Mesodermal cell (in vitro differentiated cells): ENCODE measurements at regions not wholly inside any gene's neighbourhood (a gene's known extent, or its start where the extent isn't known, plus 50 kb on each side); places are given as distances from the start of the nearest gene placed in this dataset.

Source experiments
- H3K27ac ChIP-seq: 2 replicates; pipeline ENCODE4 v1.7.0; 2013; ENCODE audit warnings: mild to moderate bottlenecking, low read depth, low read length, moderate library complexity; ENCODE audit not compliant: severe bottlenecking
- H3K36me3 ChIP-seq: 2 replicates; pipeline ENCODE4 v1.7.1; 2013; ENCODE audit warnings: mild to moderate bottlenecking, low read length, moderate library complexity; ENCODE audit not compliant: control insufficient read depth, insufficient read depth
- H3K4me1 ChIP-seq: one replicate; pipeline ENCODE4 v1.7.1; 2013; ENCODE audit warnings: mild to moderate bottlenecking, low read length; ENCODE audit not compliant: insufficient read depth, control insufficient read depth, poor library complexity, severe bottlenecking
- H3K4me3 ChIP-seq: 2 replicates; pipeline ENCODE4 v1.7.0; 2013; ENCODE audit warnings: low read length, control low read depth, mild to moderate bottlenecking; ENCODE audit not compliant: insufficient read depth, poor library complexity, severe bottlenecking; ENCODE audit errors: extremely low read depth
- H3K9me3 ChIP-seq: 2 replicates; pipeline ENCODE4 v1.7.1; 2013; ENCODE audit warnings: mild to moderate bottlenecking, low read length, moderate library complexity; ENCODE audit not compliant: control insufficient read depth
- WGBS, 2 experiments: methylation state at CpG; one replicate each; pipeline ENCODE4 v1.1.5; 2013; ENCODE audit warnings: missing lambda C conversion rate in 2 of 2; ENCODE audit not compliant: insufficient coverage in 2 of 2; 5-methylcytosine and 5-hydroxymethylcytosine counted together

DNA sequence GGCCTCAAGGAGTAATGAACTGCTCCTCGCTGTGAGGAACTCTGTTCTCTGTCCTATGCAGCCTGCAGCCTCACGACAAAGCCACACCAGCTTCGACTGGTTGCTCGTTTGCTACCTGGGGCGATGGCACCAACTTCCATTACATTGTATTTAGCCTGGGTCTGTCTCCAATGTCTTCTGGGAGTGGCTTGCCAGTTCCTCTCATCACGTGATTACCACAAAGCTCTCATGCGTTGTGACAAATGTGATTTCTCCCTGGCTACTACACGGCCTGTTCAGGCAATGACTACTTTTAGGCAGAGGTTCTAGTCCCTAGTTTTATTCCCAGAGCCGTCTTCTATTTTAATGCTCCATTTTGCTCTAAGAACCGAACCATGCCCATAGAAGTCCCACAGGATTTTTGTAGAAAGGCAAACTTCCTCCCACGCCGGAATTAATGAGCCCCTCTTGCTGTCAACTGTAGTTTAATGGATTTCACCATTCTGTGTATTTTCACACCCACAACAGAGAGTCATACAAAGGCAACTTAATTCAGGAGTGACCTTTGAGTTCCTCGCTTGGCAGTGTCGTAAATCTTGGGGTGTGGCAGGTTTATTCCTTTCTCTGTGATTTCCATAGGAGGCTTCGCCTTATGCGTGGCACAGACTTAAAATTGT, 351.9 kb downstream of the EFNB2 start:
- H3K4me3 ChIP-seq, result no peak overlapping the region
- WGBS, 2 experiments, result 87 to 95% methylated on average over 11 to 13 of the region's 16 CpGs
- no peak overlapping the region for H3K27ac ChIP-seq

DNA sequence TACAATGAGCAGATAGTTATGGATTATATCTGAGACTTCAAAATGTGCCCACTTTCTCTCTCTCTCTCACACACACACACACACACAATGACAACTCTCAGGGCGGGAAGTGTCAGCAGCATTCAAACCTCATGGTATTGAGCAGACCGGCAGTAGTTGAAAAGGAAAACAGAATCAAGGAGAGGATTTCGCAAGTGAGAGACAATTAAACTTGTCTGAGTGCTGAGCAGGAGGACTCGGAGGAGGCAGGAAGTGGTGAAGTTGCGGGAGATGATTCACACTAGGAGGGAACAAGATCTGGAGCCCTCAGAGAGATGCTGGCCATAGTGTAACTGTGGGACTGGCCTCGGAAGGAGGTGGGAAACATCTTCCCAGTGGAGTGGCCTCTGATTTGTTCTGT, 353.1 kb downstream of the EFNB2 start:
- Histone ChIP-seq H3K36me3 (no peaks in the 10 kb centered on the region), H3K27ac (no peak overlapping the region), H3K9me3 (peaks cover 3% of the 10 kb centered on the region), H3K4me3 (no peak overlapping the region), H3K4me1 (no peaks in the 10 kb centered on the region)
- WGBS, 2 experiments, result 66 to 79% methylated on average over 4 to 5 of the region's 6 CpGs

More for the DNA sequence above, 351.9 kb downstream of the EFNB2 start:
- peaks cover 3% of the 10 kb centered on the region for H3K9me3 ChIP-seq
- H3K36me3 ChIP-seq, result no peaks in the 10 kb centered on the region
- H3K4me1 ChIP-seq, result no peaks in the 10 kb centered on the region

DNA sequence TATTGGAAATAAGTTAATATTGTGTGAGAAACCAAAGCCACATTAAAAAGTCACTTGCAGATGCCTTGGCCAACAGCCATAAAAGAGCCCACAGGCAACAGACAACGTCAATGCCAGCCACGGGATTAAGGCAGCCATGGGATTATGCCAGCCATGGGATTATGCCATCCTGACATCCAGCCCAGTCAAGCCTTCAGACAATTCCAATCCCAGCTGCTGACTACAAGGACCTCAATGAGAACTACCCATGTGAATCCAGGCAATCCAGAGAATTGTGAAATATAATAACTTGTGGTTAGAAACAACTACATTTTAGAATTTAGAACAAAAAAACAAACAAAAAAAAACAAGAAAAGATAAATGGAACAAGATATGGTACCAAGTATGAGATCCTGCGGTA, 356.6 kb downstream of the EFNB2 start:
- WGBS, 2 experiments, result 97 to 100% methylated on average over 3 of the region's 3 CpGs
- H3K4me1 ChIP-seq, result no peaks in the 10 kb centered on the region
- no peak overlapping the region for H3K27ac ChIP-seq
- no peak overlapping the region for H3K4me3 ChIP-seq
- no peaks in the 10 kb centered on the region for H3K9me3 ChIP-seq
- H3K36me3 ChIP-seq, result no peaks in the 10 kb centered on the region

DNA sequence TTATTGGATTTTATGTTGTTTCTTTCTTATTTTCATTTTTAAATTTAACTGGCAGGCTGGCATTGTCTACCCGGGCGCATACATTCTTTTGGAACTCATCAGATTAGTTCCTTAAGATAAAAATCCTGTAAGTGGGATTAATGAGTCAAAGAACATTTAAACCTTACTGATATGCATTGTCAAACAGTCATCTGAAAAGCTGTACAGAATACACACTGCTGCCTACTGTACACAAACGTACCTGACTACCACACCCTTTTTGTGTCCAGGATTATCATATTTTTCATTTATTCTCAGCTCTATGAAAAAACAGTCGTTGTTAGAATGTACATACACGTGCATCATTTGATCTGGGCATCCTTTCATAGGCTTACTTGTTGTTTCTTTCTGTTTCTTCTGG, 358.3 kb downstream of the EFNB2 start:
- Histone ChIP-seq H3K9me3 (no peaks in the 10 kb centered on the region), H3K36me3 (no peaks in the 10 kb centered on the region), H3K27ac (no peak overlapping the region), H3K4me1 (peaks cover 4% of the 10 kb centered on the region), H3K4me3 (no peak overlapping the region)
- WGBS, 2 experiments, result 82 to 84% methylated on average over 1 of the region's 5 CpGs

DNA sequence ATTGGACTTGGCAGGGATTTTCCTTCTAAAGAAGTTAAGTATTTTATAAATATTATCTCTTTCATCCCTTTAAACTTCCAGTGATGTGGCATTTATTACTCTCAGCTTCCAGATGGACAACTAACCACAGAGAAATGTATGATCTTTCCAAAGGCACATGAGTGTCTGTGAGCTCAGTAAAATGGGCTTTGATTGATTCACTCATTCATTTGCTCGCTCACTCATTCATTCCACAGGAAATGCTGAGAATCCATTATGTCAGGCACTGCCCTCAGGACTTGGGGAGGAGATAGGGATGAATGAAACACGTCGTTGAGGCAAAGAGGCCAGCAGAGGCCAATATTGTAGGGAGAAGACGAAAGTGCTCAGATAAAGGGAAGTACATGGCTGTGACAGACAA, 359.3 kb downstream of the EFNB2 start:
- no peak overlapping the region for H3K4me3 ChIP-seq
- H3K27ac ChIP-seq, result no peak overlapping the region
- 63 to 80% methylated on average over 2 to 3 of the region's 4 CpGs for WGBS, 2 experiments

DNA sequence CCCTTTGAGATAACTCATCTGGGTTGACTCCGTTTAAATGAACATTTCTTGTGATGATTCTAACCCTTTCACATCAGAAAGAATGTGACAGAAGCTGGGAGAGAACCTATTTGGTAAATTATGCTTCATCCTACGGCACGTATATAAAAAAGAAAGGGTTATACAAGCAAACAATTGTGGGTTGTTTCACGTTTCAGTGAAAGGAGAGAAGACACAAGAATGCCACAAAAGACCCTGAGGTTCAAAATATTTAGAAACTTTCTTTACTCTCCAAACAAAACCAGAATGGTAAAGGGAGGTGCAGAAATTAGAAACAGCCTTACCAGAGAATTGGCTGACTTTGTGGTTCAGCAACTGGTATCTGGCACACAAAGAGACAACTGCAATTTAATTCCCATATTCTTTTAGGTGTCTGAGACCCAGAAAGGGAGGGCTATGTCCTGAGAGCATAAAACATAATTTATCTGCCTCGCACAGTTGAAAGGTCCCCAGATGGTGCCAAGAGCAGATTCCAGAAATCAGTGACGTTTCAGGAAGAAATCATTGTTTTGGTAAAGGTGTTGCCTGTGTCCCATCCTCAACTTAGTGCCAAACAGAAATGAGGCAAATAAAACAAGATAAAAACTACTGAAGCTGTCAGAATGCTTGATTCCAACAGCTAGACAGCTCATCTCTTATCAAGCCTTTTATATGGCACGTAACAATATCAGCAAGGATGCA, 361.4 kb downstream of the EFNB2 start:
- Histone ChIP-seq H3K9me3 (no peaks in the 10 kb centered on the region), H3K4me3 (no peak overlapping the region), H3K4me1 (peaks cover 4% of the 10 kb centered on the region), H3K27ac (no peak overlapping the region), H3K36me3 (no peaks in the 10 kb centered on the region)
- WGBS, 2 experiments, result 92 to 99% methylated on average over 4 to 5 of the region's 7 CpGs

More for the DNA sequence above, 359.3 kb downstream of the EFNB2 start:
- peaks cover 4% of the 10 kb centered on the region for H3K4me1 ChIP-seq
- H3K36me3 ChIP-seq, result no peaks in the 10 kb centered on the region
- no peaks in the 10 kb centered on the region for H3K9me3 ChIP-seq

DNA sequence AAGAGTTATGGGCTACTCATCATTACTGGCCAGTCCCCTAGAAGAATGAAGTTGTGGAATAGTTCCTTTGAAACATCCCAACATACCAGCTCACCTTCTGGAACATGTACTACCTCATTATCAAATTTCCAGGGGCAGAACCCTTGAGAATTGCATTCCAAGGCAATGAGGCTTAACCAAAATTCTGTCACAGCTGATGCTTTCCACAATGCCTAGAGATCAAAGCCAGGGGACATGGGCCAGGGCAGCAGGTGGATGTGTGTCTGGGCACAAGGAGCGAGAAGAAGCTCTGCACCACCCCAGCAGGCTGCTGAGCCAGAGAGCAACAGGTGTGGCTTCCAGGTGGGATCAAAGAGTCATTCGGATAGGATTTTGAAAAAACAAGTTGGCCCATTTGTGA, 362.1 kb downstream of the EFNB2 start:
- Histone ChIP-seq H3K9me3 (no peaks in the 10 kb centered on the region), H3K4me3 (no peak overlapping the region), H3K4me1 (peaks cover 4% of the 10 kb centered on the region), H3K36me3 (no peaks in the 10 kb centered on the region), H3K27ac (no peak overlapping the region)
- 73 to 88% methylated on average over 1 of the region's 2 CpGs for WGBS, 2 experiments

DNA sequence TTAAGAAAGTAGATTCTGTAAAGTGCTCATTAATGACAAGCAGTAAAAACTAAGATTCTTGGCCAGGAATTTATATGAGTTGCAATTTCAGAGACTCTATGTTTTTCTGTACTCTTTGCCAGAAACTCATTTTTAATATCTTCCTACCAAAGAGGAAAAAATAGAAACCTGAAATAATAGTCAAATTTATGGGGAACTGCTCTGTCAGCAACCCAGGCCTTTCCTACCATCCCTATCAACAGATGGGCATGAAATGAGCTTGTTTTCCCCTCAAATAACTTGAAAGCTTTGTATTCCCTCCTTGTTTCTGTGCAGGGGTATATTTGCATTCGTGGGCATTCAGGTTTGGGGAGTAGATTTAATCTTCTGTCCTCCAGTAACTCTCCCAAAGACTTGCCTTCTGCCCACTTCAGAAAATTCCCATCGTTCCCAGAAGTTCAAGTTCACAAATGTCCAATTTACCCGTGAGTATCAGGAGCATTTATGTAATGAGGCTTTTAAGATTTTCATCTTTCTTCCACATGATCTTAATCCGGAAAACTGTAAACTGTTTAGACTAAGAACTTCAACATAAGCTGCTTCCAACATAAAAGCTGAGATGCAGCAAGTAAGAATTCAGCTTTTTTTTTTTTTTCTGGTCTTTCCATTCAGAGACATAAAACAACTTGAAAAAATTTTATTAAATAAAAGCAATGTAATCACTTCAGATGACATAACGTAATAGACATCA, 363.1 kb downstream of the EFNB2 start:
- WGBS, 2 experiments, result 60 to 100% methylated on average over 2 of the region's 5 CpGs
- Histone ChIP-seq H3K4me1 (peaks cover 4% of the 10 kb centered on the region), H3K9me3 (no peaks in the 10 kb centered on the region), H3K4me3 (no peak overlapping the region), H3K27ac (no peak overlapping the region), H3K36me3 (no peaks in the 10 kb centered on the region)

DNA sequence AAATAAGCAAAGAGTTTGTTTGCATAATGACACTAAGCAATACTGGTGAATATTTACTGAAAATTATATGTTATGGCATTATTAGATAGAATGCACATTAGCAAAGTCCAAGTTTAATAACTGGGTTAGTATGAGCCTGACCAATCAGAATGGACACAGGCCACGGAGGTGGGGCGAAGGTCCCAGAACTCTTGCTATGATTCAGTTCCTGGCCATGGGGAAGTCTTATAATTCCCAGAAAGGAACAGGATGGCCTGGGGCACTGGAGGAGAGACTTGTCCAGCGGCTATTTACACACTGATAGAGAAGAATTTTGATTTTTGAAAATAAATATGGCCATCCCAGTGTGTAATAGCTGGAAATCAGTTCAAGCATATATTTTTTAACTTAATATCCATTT, 372.0 kb downstream of the EFNB2 start:
- H3K9me3 ChIP-seq, result no peaks in the 10 kb centered on the region
- no peak overlapping the region for H3K27ac ChIP-seq
- 100% methylated on average over 1 to 2 of the region's 3 CpGs for WGBS, 2 experiments
- no peaks in the 10 kb centered on the region for H3K36me3 ChIP-seq
- H3K4me3 ChIP-seq, result no peak overlapping the region
- H3K4me1 ChIP-seq, result no peaks in the 10 kb centered on the region

DNA sequence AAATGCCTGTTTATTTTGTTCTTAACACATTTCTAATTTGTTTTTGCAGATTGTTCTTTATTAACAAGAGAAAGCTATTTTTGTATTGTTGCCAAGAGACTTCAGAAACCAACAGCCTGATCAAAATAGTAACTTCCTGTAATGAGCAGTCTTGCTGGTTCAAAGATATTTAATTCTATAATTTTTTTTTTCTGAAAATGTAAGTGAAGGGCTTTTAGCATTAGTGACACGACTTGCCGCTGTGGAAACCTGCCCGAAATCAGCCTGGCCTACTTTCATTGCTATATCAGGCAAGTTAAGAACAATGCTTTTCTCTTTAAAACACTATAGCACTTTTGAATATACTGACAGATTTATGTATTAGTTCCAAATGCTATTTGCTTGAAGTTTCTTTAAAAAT, 374.3 kb downstream of the EFNB2 start:
- peaks cover 11% of the 10 kb centered on the region for H3K4me1 ChIP-seq
- no peaks in the 10 kb centered on the region for H3K36me3 ChIP-seq
- no peak overlapping the region for H3K27ac ChIP-seq
- no CpG with 5 or more reads among the region's 3 CpGs for WGBS, 2 experiments
- H3K9me3 ChIP-seq, result no peaks in the 10 kb centered on the region
- H3K4me3 ChIP-seq, result no peak overlapping the region
